PFSK-1 (cell line): ENCODE measurements at regions not wholly inside any gene's neighbourhood (a gene's known extent, or its start where the extent isn't known, plus 50 kb on each side); places are given as distances from the start of the nearest gene placed in this dataset.

Source experiments
- POLR2AphosphoS5 ChIP-seq: IDR thresholded peaks from 2 replicates; pipeline ENCODE4 v1.6.1; 2012; ENCODE audit warnings: low read depth, mild to moderate bottlenecking, control low read depth, low read length, moderate library complexity
- SIN3A ChIP-seq: IDR thresholded peaks from 2 replicates; pipeline ENCODE4 v1.6.1; 2012; ENCODE audit warnings: mild to moderate bottlenecking, low read length, moderate library complexity, borderline replicate concordance; ENCODE audit not compliant: insufficient read depth
- TAF1 ChIP-seq: IDR thresholded peaks from 2 replicates; pipeline ENCODE4 v1.6.1; 2012; ENCODE audit warnings: low read length, control low read depth, borderline replicate concordance; ENCODE audit not compliant: insufficient read depth
- TF ChIP-seq, protein P1 (sequence below), 2 experiments: IDR thresholded peaks; 2 replicates each; pipeline versions ENCODE4 v1.6.1 to v1.8.0; 2011 to 2012; ENCODE audit warnings: low read depth in 2 of 2, low read length in 2 of 2, control low read depth in 1 of 2, inconsistent platforms in 1 of 2, mild to moderate bottlenecking in 1 of 2, moderate library complexity in 1 of 2; ENCODE audit not compliant: insufficient read depth in 1 of 2

DNA sequence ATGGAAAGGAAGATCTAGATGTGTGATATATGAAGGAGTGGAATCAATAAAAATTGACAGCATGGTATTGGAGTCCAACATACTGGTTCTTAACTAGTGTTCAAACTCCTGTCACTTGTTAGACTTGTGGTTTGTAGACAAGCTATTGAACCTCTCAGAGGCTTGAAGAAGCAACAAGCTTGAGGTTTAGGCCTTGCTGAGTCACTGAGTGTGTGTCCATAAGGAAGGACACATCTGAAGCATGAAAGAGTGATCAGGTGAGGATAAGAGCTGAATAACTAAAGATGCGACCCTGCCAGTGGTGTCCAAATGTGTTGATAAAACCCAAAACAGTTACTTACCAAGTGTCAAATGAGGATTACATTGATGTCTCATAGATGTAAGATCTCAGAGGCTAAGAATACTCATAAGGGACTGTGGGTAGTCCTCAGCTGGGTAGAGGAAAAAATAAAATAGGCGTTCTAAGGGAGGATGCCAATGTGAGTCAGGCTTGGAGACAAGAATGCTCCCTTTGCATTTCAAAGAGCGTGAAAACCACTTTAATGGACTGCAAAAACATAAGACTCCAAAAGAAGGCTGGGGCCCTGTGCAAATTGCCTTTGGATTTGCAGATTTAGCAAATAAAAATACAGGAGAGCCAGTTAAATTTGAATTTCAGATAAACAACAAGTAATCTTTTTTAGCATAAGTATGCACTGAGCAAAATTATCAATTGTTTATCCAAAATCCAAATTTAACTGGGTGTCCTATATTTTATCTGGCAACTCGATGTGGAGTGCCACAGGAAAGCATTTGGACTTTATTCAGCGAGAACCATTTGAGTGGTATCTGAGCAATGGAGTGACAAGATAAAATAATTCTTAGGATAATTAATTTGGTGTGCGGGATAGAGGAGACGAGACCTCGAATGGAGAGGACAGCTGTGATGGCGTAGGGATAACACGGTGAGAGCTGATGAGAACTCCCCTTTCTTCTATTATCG is 757.3 kb upstream of the WWC1 start:
- TF ChIP-seq POLR2AphosphoS5 (no peak), SIN3A (no peak), TAF1 (no peak)
- TF ChIP-seq, protein P1, sequence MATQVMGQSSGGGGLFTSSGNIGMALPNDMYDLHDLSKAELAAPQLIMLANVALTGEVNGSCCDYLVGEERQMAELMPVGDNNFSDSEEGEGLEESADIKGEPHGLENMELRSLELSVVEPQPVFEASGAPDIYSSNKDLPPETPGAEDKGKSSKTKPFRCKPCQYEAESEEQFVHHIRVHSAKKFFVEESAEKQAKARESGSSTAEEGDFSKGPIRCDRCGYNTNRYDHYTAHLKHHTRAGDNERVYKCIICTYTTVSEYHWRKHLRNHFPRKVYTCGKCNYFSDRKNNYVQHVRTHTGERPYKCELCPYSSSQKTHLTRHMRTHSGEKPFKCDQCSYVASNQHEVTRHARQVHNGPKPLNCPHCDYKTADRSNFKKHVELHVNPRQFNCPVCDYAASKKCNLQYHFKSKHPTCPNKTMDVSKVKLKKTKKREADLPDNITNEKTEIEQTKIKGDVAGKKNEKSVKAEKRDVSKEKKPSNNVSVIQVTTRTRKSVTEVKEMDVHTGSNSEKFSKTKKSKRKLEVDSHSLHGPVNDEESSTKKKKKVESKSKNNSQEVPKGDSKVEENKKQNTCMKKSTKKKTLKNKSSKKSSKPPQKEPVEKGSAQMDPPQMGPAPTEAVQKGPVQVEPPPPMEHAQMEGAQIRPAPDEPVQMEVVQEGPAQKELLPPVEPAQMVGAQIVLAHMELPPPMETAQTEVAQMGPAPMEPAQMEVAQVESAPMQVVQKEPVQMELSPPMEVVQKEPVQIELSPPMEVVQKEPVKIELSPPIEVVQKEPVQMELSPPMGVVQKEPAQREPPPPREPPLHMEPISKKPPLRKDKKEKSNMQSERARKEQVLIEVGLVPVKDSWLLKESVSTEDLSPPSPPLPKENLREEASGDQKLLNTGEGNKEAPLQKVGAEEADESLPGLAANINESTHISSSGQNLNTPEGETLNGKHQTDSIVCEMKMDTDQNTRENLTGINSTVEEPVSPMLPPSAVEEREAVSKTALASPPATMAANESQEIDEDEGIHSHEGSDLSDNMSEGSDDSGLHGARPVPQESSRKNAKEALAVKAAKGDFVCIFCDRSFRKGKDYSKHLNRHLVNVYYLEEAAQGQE (IDR thresholded peaks at IDR 0.05; ENCODE audit: insufficient read depth in 1 of 2, low read depth in 2 of 2, low read length in 2 of 2), result no peak
